ENCODE measurements at regions not wholly inside any gene's neighbourhood (a gene's known extent, or its start where the extent isn't known, plus 50 kb on each side); places are given as distances from the start of the nearest gene placed in this dataset.

DNA sequence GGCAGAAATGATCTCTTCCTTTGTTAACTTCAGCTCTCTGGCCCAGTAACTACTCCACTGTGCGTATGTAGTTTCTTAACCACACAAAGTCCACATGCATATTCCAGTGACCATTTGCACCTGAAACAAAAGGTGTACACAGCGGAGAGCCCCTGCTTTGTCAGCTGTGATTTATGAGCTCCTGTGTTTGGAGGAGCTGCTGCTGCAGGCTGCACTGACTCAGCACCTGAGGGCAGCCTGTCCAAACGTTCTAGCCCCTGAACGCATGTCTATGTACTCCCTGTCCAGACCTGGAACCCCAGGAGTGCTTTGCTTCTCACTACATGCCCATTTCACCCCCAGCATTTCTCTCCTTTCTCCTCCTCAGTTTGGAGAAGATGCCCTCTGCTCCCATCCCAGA is 216.1 kb downstream of the ABCC12 start:
- BruUV-seq (replicated peaks), result no TSS peak
- Histone ChIP-seq H3K4me3 (ENCODE audit: low read depth in 2 of 2, low read length in 2 of 2) (no peak overlapping the region), H3K4me1 (ENCODE audit: control insufficient read depth, insufficient read depth, low read length) (no peaks in the 10 kb centered on the region), H3K9me3 (ENCODE audit: control insufficient read depth, insufficient read depth, low read depth, low read length) (no peaks in the 10 kb centered on the region), H3K36me3 (ENCODE audit: control insufficient read depth, insufficient read depth, low read length) (no peaks in the 10 kb centered on the region), H3K27me3 (ENCODE audit: control insufficient read depth, insufficient read depth, low read length) (no peaks in the 10 kb centered on the region), H3K27ac (ENCODE audit: low read length) (no peak overlapping the region)
- TF ChIP-seq, protein P1, sequence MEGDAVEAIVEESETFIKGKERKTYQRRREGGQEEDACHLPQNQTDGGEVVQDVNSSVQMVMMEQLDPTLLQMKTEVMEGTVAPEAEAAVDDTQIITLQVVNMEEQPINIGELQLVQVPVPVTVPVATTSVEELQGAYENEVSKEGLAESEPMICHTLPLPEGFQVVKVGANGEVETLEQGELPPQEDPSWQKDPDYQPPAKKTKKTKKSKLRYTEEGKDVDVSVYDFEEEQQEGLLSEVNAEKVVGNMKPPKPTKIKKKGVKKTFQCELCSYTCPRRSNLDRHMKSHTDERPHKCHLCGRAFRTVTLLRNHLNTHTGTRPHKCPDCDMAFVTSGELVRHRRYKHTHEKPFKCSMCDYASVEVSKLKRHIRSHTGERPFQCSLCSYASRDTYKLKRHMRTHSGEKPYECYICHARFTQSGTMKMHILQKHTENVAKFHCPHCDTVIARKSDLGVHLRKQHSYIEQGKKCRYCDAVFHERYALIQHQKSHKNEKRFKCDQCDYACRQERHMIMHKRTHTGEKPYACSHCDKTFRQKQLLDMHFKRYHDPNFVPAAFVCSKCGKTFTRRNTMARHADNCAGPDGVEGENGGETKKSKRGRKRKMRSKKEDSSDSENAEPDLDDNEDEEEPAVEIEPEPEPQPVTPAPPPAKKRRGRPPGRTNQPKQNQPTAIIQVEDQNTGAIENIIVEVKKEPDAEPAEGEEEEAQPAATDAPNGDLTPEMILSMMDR (IDR thresholded peaks at IDR 0.05), result no peak
- TF ChIP-seq POLR2AphosphoS5 (IDR thresholded peaks at IDR 0.05; ENCODE audit: low read depth, low read length), result no peak
- POLR2A ChIA-PET, result no interaction called here
- no peak for DNase-seq (ENCODE audit: low read depth, low spot score)
- intact Hi-C loops (cut with micrococcal nuclease; ENCODE audit: unreplicated experiment), result no loop called here
- CTCF ChIA-PET, result no interaction called here
- no peak for ATAC-seq
- in situ Hi-C loops (cut with HindIII; ENCODE audit: low pct_unique_long_range_greater_than_20kb, low sequenced_read_pairs), result no loop called here

DNA sequence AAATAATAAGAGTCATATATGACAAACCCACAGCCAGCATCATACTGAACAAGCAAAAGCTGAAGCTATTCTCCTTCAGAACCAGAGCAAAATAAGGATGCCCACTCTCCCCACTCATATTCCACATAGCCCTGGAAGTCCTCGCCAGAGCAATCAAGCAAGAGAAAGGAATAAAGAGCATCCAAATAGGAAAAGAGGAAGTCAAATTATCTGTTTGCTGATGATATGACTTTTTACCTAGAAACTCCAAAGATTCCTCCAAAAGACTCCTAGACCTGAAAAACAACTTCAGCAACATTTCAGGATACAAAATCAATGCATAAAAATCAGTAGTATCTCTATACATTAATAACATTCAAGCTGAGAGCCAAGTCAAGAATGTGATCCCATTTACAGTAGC is 217.5 kb downstream of the ABCC12 start:
- H3K4me3 ChIP-seq (ENCODE audit: low read depth in 2 of 2, low read length in 2 of 2), result no peak overlapping the region
- H3K27me3 ChIP-seq (ENCODE audit: control insufficient read depth, insufficient read depth, low read length), result no peaks in the 10 kb centered on the region
- H3K9me3 ChIP-seq (ENCODE audit: control insufficient read depth, insufficient read depth, low read depth, low read length), result no peaks in the 10 kb centered on the region
- H3K36me3 ChIP-seq (ENCODE audit: control insufficient read depth, insufficient read depth, low read length), result no peaks in the 10 kb centered on the region
- ATAC-seq (no peak), DNase-seq (ENCODE audit: low read depth, low spot score) (no peak)
- no TSS peak for BruUV-seq (replicated peaks)
- no peaks in the 10 kb centered on the region for H3K4me1 ChIP-seq (ENCODE audit: control insufficient read depth, insufficient read depth, low read length)
- no peak for TF ChIP-seq SIN3A (IDR thresholded peaks at IDR 0.05; ENCODE audit: borderline replicate concordance, insufficient read depth, low read depth, low read length)
- no peak for TF ChIP-seq POLR2AphosphoS5 (IDR thresholded peaks at IDR 0.05; ENCODE audit: low read depth, low read length)
- TF ChIP-seq, protein P2, sequence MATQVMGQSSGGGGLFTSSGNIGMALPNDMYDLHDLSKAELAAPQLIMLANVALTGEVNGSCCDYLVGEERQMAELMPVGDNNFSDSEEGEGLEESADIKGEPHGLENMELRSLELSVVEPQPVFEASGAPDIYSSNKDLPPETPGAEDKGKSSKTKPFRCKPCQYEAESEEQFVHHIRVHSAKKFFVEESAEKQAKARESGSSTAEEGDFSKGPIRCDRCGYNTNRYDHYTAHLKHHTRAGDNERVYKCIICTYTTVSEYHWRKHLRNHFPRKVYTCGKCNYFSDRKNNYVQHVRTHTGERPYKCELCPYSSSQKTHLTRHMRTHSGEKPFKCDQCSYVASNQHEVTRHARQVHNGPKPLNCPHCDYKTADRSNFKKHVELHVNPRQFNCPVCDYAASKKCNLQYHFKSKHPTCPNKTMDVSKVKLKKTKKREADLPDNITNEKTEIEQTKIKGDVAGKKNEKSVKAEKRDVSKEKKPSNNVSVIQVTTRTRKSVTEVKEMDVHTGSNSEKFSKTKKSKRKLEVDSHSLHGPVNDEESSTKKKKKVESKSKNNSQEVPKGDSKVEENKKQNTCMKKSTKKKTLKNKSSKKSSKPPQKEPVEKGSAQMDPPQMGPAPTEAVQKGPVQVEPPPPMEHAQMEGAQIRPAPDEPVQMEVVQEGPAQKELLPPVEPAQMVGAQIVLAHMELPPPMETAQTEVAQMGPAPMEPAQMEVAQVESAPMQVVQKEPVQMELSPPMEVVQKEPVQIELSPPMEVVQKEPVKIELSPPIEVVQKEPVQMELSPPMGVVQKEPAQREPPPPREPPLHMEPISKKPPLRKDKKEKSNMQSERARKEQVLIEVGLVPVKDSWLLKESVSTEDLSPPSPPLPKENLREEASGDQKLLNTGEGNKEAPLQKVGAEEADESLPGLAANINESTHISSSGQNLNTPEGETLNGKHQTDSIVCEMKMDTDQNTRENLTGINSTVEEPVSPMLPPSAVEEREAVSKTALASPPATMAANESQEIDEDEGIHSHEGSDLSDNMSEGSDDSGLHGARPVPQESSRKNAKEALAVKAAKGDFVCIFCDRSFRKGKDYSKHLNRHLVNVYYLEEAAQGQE (IDR thresholded peaks at IDR 0.05; ENCODE audit: insufficient read depth in 1 of 2, low read depth in 2 of 2, low read length in 1 of 2), result no peak
- TF ChIP-seq, protein P1 (IDR thresholded peaks at IDR 0.05), result no peak
- TF ChIP-seq TCF7L2 (IDR thresholded peaks at IDR 0.05; ENCODE audit: low read depth, low read length), result no peak
- intact Hi-C loops (cut with micrococcal nuclease; ENCODE audit: unreplicated experiment), result no loop called here
- no peak overlapping the region for H3K27ac ChIP-seq (ENCODE audit: low read length)
- ChIA-PET CTCF (no interaction called here), POLR2A (no interaction called here)
- in situ Hi-C loops (cut with HindIII; ENCODE audit: low pct_unique_long_range_greater_than_20kb, low sequenced_read_pairs), result no loop called here

DNA sequence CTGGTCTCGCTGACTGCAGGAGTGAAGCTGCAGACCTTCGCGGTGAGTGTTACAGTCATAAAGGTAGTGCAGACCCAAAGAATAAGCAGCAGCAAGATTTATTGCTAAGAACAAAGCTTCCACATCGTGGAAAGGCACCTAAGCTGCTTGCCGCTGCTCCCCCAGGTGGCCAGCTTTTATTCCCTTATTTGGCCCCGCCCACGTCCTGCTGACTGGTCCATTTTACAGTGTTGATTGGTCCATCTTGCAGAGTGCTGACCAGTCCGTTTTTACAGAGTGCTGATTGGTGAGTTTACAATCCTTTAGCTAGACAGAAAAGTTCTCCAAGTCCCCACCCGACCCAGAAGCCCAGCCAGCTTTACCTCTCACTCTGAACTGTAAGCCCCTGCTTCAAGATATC is 227.8 kb downstream of the ABCC12 start:
- intact Hi-C loops (cut with micrococcal nuclease; ENCODE audit: unreplicated experiment) (no loop called here), in situ Hi-C loops (cut with HindIII; ENCODE audit: low pct_unique_long_range_greater_than_20kb, low sequenced_read_pairs) (no loop called here)
- Histone ChIP-seq H3K9me3 (ENCODE audit: control insufficient read depth, insufficient read depth, low read depth, low read length) (no peaks in the 10 kb centered on the region), H3K4me3 (ENCODE audit: low read depth in 2 of 2, low read length in 2 of 2) (no peak overlapping the region), H3K27ac (ENCODE audit: low read length) (no peak overlapping the region), H3K36me3 (ENCODE audit: control insufficient read depth, insufficient read depth, low read length) (no peaks in the 10 kb centered on the region), H3K4me1 (ENCODE audit: control insufficient read depth, insufficient read depth, low read length) (no peaks in the 10 kb centered on the region; the same call in 1 of the 2 replicates), H3K27me3 (ENCODE audit: control insufficient read depth, insufficient read depth, low read length) (no peaks in the 10 kb centered on the region)
- no peak for ATAC-seq
- DNase-seq (ENCODE audit: low read depth, low spot score), result no peak
- ChIA-PET CTCF (no interaction called here), POLR2A (no interaction called here)
- TF ChIP-seq, protein P2 (IDR thresholded peaks at IDR 0.05; ENCODE audit: insufficient read depth in 1 of 2, low read depth in 2 of 2, low read length in 1 of 2), result no peak
- no peak for TF ChIP-seq POLR2AphosphoS5 (IDR thresholded peaks at IDR 0.05; ENCODE audit: low read depth, low read length)
- no peak for TF ChIP-seq SIN3A (IDR thresholded peaks at IDR 0.05; ENCODE audit: borderline replicate concordance, insufficient read depth, low read depth, low read length)
- TF ChIP-seq, protein P1 (IDR thresholded peaks at IDR 0.05), result no peak
- TF ChIP-seq TCF7L2 (IDR thresholded peaks at IDR 0.05; ENCODE audit: low read depth, low read length), result no peak
- BruUV-seq (replicated peaks), result no TSS peak
